Esophagus (tissue), 2 donors: ENCODE measurements at regions not wholly inside any gene's neighbourhood (a gene's known extent, or its start where the extent isn't known, plus 50 kb on each side); places are given as distances from the start of the nearest gene placed in this dataset.

Experiments
- H3K27ac ChIP-seq, 2 donors: one replicate each; pipeline ENCODE4 v1.5.1; 2013; ENCODE audit warnings: low read depth in 2 of 2, mild to moderate bottlenecking in 2 of 2, inconsistent platforms in 1 of 2, low read length in 1 of 2, moderate library complexity in 1 of 2
- H3K27me3 ChIP-seq, 2 donors: one replicate each; pipeline ENCODE4 v1.6.1; 2013; ENCODE audit warnings: low read length in 2 of 2, control low read depth in 1 of 2, mild to moderate bottlenecking in 1 of 2; ENCODE audit not compliant: insufficient read depth in 2 of 2, control insufficient read depth in 1 of 2
- H3K36me3 ChIP-seq, 2 donors: one replicate each; pipeline ENCODE4 v1.6.1; 2013; ENCODE audit warnings: low read length in 1 of 2; ENCODE audit not compliant: control insufficient read depth in 2 of 2, insufficient read depth in 2 of 2
- H3K4me1 ChIP-seq, 2 donors: one replicate each; pipeline ENCODE4 v1.6.1; 2013; ENCODE audit warnings: low read length in 1 of 2; ENCODE audit not compliant: control insufficient read depth in 2 of 2, insufficient read depth in 2 of 2
- H3K4me3 ChIP-seq, 2 donors: one replicate each; pipeline ENCODE4 v1.5.1; 2013; ENCODE audit warnings: low read length in 2 of 2, mild to moderate bottlenecking in 2 of 2, low read depth in 1 of 2, moderate library complexity in 1 of 2
- H3K9me3 ChIP-seq, 2 donors: one replicate each; pipeline ENCODE4 v1.6.1; 2013; ENCODE audit warnings: mild to moderate bottlenecking in 2 of 2, low read depth in 1 of 2, low read length in 1 of 2, moderate library complexity in 1 of 2; ENCODE audit not compliant: control insufficient read depth in 2 of 2, insufficient read depth in 1 of 2
- WGBS, 2 donors: extraction: QIAGEN DNeasy Blood & Tissue Kit; methylation state at CpG; one replicate each; pipeline ENCODE4 v1.1.7; 2013; 5-methylcytosine and 5-hydroxymethylcytosine counted together
- donor health status: healthy with polysubstance abuse.
- donor health status: Bipolar disorder and iron deficiency.

GRCh38 chr22:27303718-27304117 is 497.8 kb downstream of the MN1 start:
- Histone ChIP-seq H3K27ac (no peak overlapping the region), H3K36me3 (no peaks in the 10 kb centered on the region), H3K4me3 (no peak overlapping the region), H3K9me3 (no peaks in the 10 kb centered on the region), H3K4me1 (no peaks in the 10 kb centered on the region), H3K27me3 (no peaks in the 10 kb centered on the region)

- Histone ChIP-seq H3K4me3 (no peak overlapping the region), H3K36me3 (no peaks in the 10 kb centered on the region), H3K4me1 (no peaks in the 10 kb centered on the region), H3K27ac (no peak overlapping the region), H3K9me3 (no peaks in the 10 kb centered on the region), H3K27me3 (no peaks in the 10 kb centered on the region)
- WGBS, 2 donors: 83 to 92% methylated on average over 1 of the region's 1 CpG
Observed at GRCh38 chr22:27306771-27307170, 494.8 kb downstream of the MN1 start.

- H3K4me1 ChIP-seq: peaks cover 0 to 2% of the 10 kb centered on the region in 2 donors
- H3K4me3 ChIP-seq: no peak overlapping the region
- WGBS, 2 donors: 62 to 67% methylated on average over 4 of the region's 4 CpGs
- H3K9me3 ChIP-seq: no peaks in the 10 kb centered on the region
- H3K27me3 ChIP-seq: no peaks in the 10 kb centered on the region
- H3K27ac ChIP-seq: no peak overlapping the region
- H3K36me3 ChIP-seq: no peaks in the 10 kb centered on the region
Observed at GRCh38 chr22:27307545-27308247, 493.9 kb downstream of the MN1 start.

- H3K4me1 ChIP-seq: peaks cover 0 to 2% of the 10 kb centered on the region in 2 donors
- no peaks in the 10 kb centered on the region for H3K27me3 ChIP-seq
- no peaks in the 10 kb centered on the region for H3K9me3 ChIP-seq
- H3K27ac ChIP-seq: no peak overlapping the region
- no peak overlapping the region for H3K4me3 ChIP-seq
- H3K36me3 ChIP-seq: no peaks in the 10 kb centered on the region
Observed at GRCh38 chr22:27308513-27308912, 493.0 kb downstream of the MN1 start.

- Histone ChIP-seq H3K4me1 (peaks cover 2% of the 10 kb centered on the region in 2 donors), H3K4me3 (no peak overlapping the region), H3K27me3 (no peaks in the 10 kb centered on the region), H3K36me3 (no peaks in the 10 kb centered on the region), H3K9me3 (no peaks in the 10 kb centered on the region), H3K27ac (no peak overlapping the region)
- WGBS, 2 donors: 59 to 81% methylated on average over 2 of the region's 2 CpGs
Observed at GRCh38 chr22:27309697-27310096, 491.9 kb downstream of the MN1 start.

GRCh38 chr22:27310966-27311697 is 490.4 kb downstream of the MN1 start:
- Histone ChIP-seq H3K4me1 (peaks cover 2% of the 10 kb centered on the region in 2 donors), H3K27ac (no peak overlapping the region), H3K36me3 (no peaks in the 10 kb centered on the region), H3K9me3 (no peaks in the 10 kb centered on the region), H3K4me3 (no peak overlapping the region), H3K27me3 (no peaks in the 10 kb centered on the region)
- 79 to 84% methylated on average over 30 of the region's 30 CpGs for WGBS, 2 donors

GRCh38 chr22:27311698-27312550 is 489.6 kb downstream of the MN1 start:
- no peak overlapping the region for H3K4me3 ChIP-seq
- no peaks in the 10 kb centered on the region for H3K9me3 ChIP-seq
- H3K4me1 ChIP-seq: peaks cover 2% of the 10 kb centered on the region in 2 donors
- no peak overlapping the region for H3K27ac ChIP-seq
- H3K36me3 ChIP-seq: no peaks in the 10 kb centered on the region
- WGBS, 2 donors: 35 to 52% methylated on average over 16 of the region's 16 CpGs
- no peaks in the 10 kb centered on the region for H3K27me3 ChIP-seq

- Histone ChIP-seq H3K4me3 (no peak overlapping the region), H3K4me1 (peaks cover 2% of the 10 kb centered on the region in 2 donors), H3K9me3 (no peaks in the 10 kb centered on the region), H3K36me3 (no peaks in the 10 kb centered on the region), H3K27ac (no peak overlapping the region), H3K27me3 (no peaks in the 10 kb centered on the region)
- WGBS, 2 donors: 90% methylated on average over 8 of the region's 8 CpGs
Observed at GRCh38 chr22:27312565-27312964, 489.0 kb downstream of the MN1 start.

GRCh38 chr22:27312966-27313855 is 488.3 kb downstream of the MN1 start:
- WGBS, 2 donors: 70 to 73% methylated on average over 13 of the region's 13 CpGs
- Histone ChIP-seq H3K36me3 (no peaks in the 10 kb centered on the region), H3K27ac (no peak overlapping the region), H3K27me3 (no peaks in the 10 kb centered on the region), H3K4me1 (peaks cover 2% of the 10 kb centered on the region in 2 donors), H3K4me3 (no peak overlapping the region), H3K9me3 (no peaks in the 10 kb centered on the region)
